ENCODE measurements at regions not wholly inside any gene's neighbourhood (a gene's known extent, or its start where the extent isn't known, plus 50 kb on each side); places are given as distances from the start of the nearest gene placed in this dataset.

DNA sequence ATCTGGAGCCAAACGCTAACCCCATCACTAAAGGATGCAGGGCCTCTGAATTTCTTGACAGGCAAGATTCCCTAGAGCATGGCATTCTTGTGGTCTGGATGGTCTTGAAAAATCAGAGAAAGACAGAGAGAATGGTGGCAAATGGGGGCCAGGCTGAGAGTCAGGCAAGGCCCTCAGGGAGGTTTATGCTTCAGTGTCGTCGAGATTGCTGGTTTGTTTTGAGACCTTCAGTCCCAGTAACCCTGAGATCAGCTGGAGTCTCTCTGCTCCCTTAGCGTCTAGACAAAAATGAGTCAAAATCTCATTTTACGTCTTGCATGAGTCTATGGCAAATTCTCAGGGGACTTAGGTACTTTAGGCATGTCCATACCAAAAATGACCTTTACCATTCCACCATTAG is 539.3 kb downstream of the SOX6 start:
- Histone ChIP-seq H3K9ac (ENCODE audit: low read depth, low read length, poor library complexity, severe bottlenecking) (no peak overlapping the region), H3K4me1 (ENCODE audit: insufficient read depth, low read length, poor library complexity, severe bottlenecking) (no peaks in the 10 kb centered on the region), H3K9me3 (ENCODE audit: insufficient read depth, low read depth, low read length) (no peaks in the 10 kb centered on the region), H3K27me3 (ENCODE audit: insufficient read depth, low read length, poor library complexity, severe bottlenecking) (no peaks in the 10 kb centered on the region), H3K4me3 (ENCODE audit: low read length, poor library complexity, severe bottlenecking) (no peak overlapping the region), H3K9me2 (replicated peaks; ENCODE audit: low read depth, low read length) (no peaks in the 10 kb centered on the region), H3K4me2 (ENCODE audit: low read depth, low read length, poor library complexity, severe bottlenecking) (no peak overlapping the region), H3F3A (ENCODE audit: low read depth) (no peaks in the 10 kb centered on the region), H4K20me1 (ENCODE audit: insufficient read depth, low read length, poor library complexity, severe bottlenecking) (no peaks in the 10 kb centered on the region), H3K36me3 (ENCODE audit: insufficient read depth, low read length) (no peaks in the 10 kb centered on the region), H3K79me2 (ENCODE audit: insufficient read depth, low read length) (no peaks in the 10 kb centered on the region), H2AFZ (ENCODE audit: low read length) (no peak overlapping the region)
- TF ChIP-seq, protein P1, sequence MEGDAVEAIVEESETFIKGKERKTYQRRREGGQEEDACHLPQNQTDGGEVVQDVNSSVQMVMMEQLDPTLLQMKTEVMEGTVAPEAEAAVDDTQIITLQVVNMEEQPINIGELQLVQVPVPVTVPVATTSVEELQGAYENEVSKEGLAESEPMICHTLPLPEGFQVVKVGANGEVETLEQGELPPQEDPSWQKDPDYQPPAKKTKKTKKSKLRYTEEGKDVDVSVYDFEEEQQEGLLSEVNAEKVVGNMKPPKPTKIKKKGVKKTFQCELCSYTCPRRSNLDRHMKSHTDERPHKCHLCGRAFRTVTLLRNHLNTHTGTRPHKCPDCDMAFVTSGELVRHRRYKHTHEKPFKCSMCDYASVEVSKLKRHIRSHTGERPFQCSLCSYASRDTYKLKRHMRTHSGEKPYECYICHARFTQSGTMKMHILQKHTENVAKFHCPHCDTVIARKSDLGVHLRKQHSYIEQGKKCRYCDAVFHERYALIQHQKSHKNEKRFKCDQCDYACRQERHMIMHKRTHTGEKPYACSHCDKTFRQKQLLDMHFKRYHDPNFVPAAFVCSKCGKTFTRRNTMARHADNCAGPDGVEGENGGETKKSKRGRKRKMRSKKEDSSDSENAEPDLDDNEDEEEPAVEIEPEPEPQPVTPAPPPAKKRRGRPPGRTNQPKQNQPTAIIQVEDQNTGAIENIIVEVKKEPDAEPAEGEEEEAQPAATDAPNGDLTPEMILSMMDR (conservative IDR thresholded peaks at IDR 0.05; ENCODE audit: low read length), result no peak
- TF ChIP-seq EZH2phosphoT487 (IDR thresholded peaks at IDR 0.05; ENCODE audit: borderline replicate concordance), result no peak

DNA sequence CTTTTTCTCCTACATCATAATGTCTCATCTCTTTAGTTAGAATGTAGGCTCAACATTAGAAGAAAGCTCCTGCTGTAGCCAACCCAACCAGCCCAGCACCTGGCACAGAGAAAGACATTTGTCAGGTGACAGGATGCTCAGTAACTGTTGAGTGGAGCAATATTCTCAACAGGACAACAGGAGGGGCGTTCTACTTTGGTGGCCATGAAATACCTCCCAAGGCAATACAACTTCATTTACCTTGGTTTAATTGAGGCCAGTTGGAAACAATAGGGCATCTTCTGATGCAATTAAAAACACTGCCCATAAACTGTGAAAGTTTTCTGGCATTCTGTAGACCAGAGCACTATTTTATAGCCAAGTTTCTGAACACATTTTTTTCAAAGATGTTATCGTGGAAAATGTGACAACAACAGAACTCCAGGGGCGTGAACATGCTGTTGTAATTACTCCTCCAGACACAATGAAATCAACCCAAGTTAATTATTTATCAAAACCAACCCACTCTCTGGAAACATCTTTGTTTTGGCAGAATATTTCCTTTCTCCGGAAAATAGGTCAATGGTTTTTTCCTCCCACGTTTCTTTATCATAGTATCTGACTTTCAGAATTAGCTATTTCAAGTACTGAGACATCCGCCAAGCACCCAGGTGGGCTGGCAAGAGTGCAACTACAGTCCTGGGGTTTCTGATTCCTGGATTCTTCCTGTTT is 538.1 kb downstream of the SOX6 start:
- Histone ChIP-seq H3K9me2 (replicated peaks; ENCODE audit: low read depth, low read length) (no peaks in the 10 kb centered on the region), H2AFZ (ENCODE audit: low read length) (no peak overlapping the region), H3K4me3 (ENCODE audit: low read length, poor library complexity, severe bottlenecking) (no peak overlapping the region), H3K9me3 (ENCODE audit: insufficient read depth, low read depth, low read length) (no peaks in the 10 kb centered on the region), H4K20me1 (ENCODE audit: insufficient read depth, low read length, poor library complexity, severe bottlenecking) (no peaks in the 10 kb centered on the region), H3K4me1 (ENCODE audit: insufficient read depth, low read length, poor library complexity, severe bottlenecking) (no peaks in the 10 kb centered on the region), H3K9ac (ENCODE audit: low read depth, low read length, poor library complexity, severe bottlenecking) (no peak overlapping the region), H3K27me3 (ENCODE audit: insufficient read depth, low read length, poor library complexity, severe bottlenecking) (no peaks in the 10 kb centered on the region), H3K36me3 (ENCODE audit: insufficient read depth, low read length) (no peaks in the 10 kb centered on the region), H3K4me2 (ENCODE audit: low read depth, low read length, poor library complexity, severe bottlenecking) (no peak overlapping the region), H3K79me2 (ENCODE audit: insufficient read depth, low read length) (no peaks in the 10 kb centered on the region), H3F3A (ENCODE audit: low read depth) (no peaks in the 10 kb centered on the region)
- TF ChIP-seq, protein P1 (conservative IDR thresholded peaks at IDR 0.05; ENCODE audit: low read length), result no peak
- no peak for TF ChIP-seq EZH2phosphoT487 (IDR thresholded peaks at IDR 0.05; ENCODE audit: borderline replicate concordance)

DNA sequence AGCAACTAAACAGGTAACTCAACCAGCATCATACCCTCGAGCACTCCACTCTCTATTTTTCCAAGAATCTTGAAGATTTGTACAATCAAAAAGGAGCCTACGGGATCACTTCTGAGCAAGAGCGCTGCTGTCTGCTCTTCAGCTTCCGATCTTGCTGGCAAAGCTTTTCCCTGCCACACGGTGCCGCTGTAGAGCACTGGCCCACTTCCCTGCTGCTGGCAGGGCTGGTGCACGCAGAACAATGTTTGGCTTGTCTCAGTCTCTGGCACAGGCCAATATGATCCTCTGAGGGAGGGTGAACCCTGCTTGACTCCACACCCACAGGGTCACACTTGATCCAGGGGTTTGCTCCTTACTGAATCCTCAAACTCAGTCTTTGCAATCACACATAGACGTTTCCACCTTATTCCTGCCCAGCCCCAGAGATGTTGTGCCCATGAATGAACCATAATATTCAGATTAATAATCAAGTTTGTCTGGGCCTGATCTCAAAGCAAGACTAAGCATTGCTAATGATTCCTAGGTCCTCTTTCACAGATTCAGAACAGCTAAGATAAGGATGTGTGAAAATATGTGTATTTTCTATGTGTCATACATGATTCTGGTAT is 536.6 kb downstream of the SOX6 start:
- no peaks in the 10 kb centered on the region for H3K79me2 ChIP-seq (ENCODE audit: insufficient read depth, low read length)
- no peaks in the 10 kb centered on the region for H3K9me3 ChIP-seq (ENCODE audit: insufficient read depth, low read depth, low read length)
- no peaks in the 10 kb centered on the region for H3K27me3 ChIP-seq (ENCODE audit: insufficient read depth, low read length, poor library complexity, severe bottlenecking)
- no peak overlapping the region for H3K9ac ChIP-seq (ENCODE audit: low read depth, low read length, poor library complexity, severe bottlenecking)
- no peak overlapping the region for H3K4me3 ChIP-seq (ENCODE audit: low read length, poor library complexity, severe bottlenecking)
- H2AFZ ChIP-seq (ENCODE audit: low read length), result peak overlapping the region; percentile 76
- no peaks in the 10 kb centered on the region for H4K20me1 ChIP-seq (ENCODE audit: insufficient read depth, low read length, poor library complexity, severe bottlenecking)
- H3K4me1 ChIP-seq (ENCODE audit: insufficient read depth, low read length, poor library complexity, severe bottlenecking), result no peaks in the 10 kb centered on the region
- no peaks in the 10 kb centered on the region for H3K9me2 ChIP-seq (replicated peaks; ENCODE audit: low read depth, low read length)
- no peak overlapping the region for H3K4me2 ChIP-seq (ENCODE audit: low read depth, low read length, poor library complexity, severe bottlenecking)
- H3F3A ChIP-seq (ENCODE audit: low read depth), result no peaks in the 10 kb centered on the region
- H3K36me3 ChIP-seq (ENCODE audit: insufficient read depth, low read length), result no peaks in the 10 kb centered on the region
- TF ChIP-seq, protein P1 (conservative IDR thresholded peaks at IDR 0.05; ENCODE audit: low read length), result peak; percentile 93
- TF ChIP-seq EZH2phosphoT487 (IDR thresholded peaks at IDR 0.05; ENCODE audit: borderline replicate concordance), result no peak
